Upper lobe of left lung (tissue), 6 donors: ENCODE measurements at regions not wholly inside any gene's neighbourhood (a gene's known extent, or its start where the extent isn't known, plus 50 kb on each side); places are given as distances from the start of the nearest gene placed in this dataset.
A peak's percentile ranks its signal among the peaks of the same experiment; 100 is the strongest.

Experiments
- ATAC-seq, 2 donors: fragments of 200-7000 bp; cut with Tn5 transposase; one replicate each; pipeline ENCODE4 v1.9.1; 2022; ENCODE audit warnings: mild to moderate bottlenecking in 2 of 2, moderate library complexity in 2 of 2; ENCODE audit not compliant: low FRiP score in 2 of 2
- DNase-seq, 2 donors: peaks; one replicate each; pipeline ENCODE4 v3.0.0-alpha.2; 2019 to 2020
- H3K27ac ChIP-seq, 4 donors: fragments of 200-600 bp; sonication (generic); one replicate each; pipeline ENCODE4 v1.5.1; 2016 to 2019
- H3K27me3 ChIP-seq, 4 donors: fragments of 200-600 bp; sonication (generic); one replicate each; pipeline ENCODE4 v1.5.1; 2017 to 2019
- H3K36me3 ChIP-seq, 4 donors: fragments of 200-600 bp; sonication (generic); one replicate each; pipeline ENCODE4 v1.5.1; 2016 to 2019
- H3K4me1 ChIP-seq, 4 donors: fragments of 200-600 bp; sonication (generic); one replicate each; pipeline ENCODE4 v1.5.1; 2018 to 2019
- H3K4me3 ChIP-seq, 4 donors: fragments of 200-600 bp; sonication (generic); one replicate each; pipeline ENCODE4 v1.5.1; 2017 to 2019; ENCODE audit warnings: mild to moderate bottlenecking in 2 of 4, moderate library complexity in 1 of 4
- H3K9me3 ChIP-seq, 4 donors: fragments of 200-600 bp; sonication (generic); one replicate each; pipeline ENCODE4 v1.5.1; 2018 to 2019
- CTCF ChIP-seq, 6 experiments: fragments of 450-650 bp in 4 of 6; fragments of 200-600 bp in 2 of 6; sonication (generic) in 2 of 6; IDR thresholded peaks; one replicate each; pipeline ENCODE4 v1.5.1; 2016 to 2019; ENCODE audit warnings: antibody characterized with exemption in 6 of 6
- EP300 ChIP-seq, 4 donors: sonication (generic); formaldehyde crosslinking; IDR thresholded peaks; one replicate each; pipeline ENCODE4 v1.5.1; 2017; ENCODE audit warnings: antibody characterized with exemption in 4 of 4, control low read depth in 2 of 4
- POLR2A ChIP-seq, 4 donors: fragments of 450-650 bp; IDR thresholded peaks; one replicate each; pipeline ENCODE4 v1.5.1; 2016 to 2017; ENCODE audit warnings: antibody characterized with exemption in 4 of 4, mild to moderate bottlenecking in 2 of 4
- POLR2AphosphoS5 ChIP-seq, 2 donors: sonication (generic); formaldehyde crosslinking; IDR thresholded peaks; one replicate each; pipeline ENCODE4 v1.5.1; 2017; ENCODE audit warnings: antibody characterized with exemption in 2 of 2
- WGBS, 2 donors: methylation state at CpG; one replicate each; pipeline ENCODE4 v1.1.5; 2017 to 2018; 5-methylcytosine and 5-hydroxymethylcytosine counted together
- donor health status: DM: no; HTN: no; CAD: no; lungs with moderate emphysema.
- donor health status: DM: no; HTN: yes; CAD: no; lungs with severe emphysema.

GRCh38 chr2:147688242-147688641 lies 156.6 kb upstream of the ACVR2A start:
- H3K4me1 ChIP-seq = no peaks in the 10 kb centered on the region
- no peaks in the 10 kb centered on the region for H3K36me3 ChIP-seq
- H3K27me3 ChIP-seq = no peaks in the 10 kb centered on the region
- TF ChIP-seq EP300 (IDR thresholded peaks at IDR 0.05) = no peak
- TF ChIP-seq POLR2A (IDR thresholded peaks at IDR 0.05) = no peak
- TF ChIP-seq POLR2AphosphoS5 (IDR thresholded peaks at IDR 0.05) = no peak
- no peak for TF ChIP-seq CTCF (IDR thresholded peaks at IDR 0.05)
- no peak overlapping the region for H3K27ac ChIP-seq
- ATAC-seq = peak in 1 of 2 donors; percentile 73
- no peaks in the 10 kb centered on the region for H3K9me3 ChIP-seq
- no peak for DNase-seq
- WGBS, 2 donors = 56 to 62% methylated on average over 1 of the region's 1 CpG
- no peak overlapping the region for H3K4me3 ChIP-seq

- 91% methylated on average over 17 of the region's 21 CpGs; no CpG with 5 or more reads in 1 of the 2 donors for WGBS, 2 donors
- H3K27ac ChIP-seq = no peak overlapping the region
- H3K27me3 ChIP-seq = no peaks in the 10 kb centered on the region
- peak in 1 of 2 donors; percentile 78 for DNase-seq
- H3K4me3 ChIP-seq = no peak overlapping the region
- no peaks in the 10 kb centered on the region for H3K9me3 ChIP-seq
- H3K36me3 ChIP-seq = no peaks in the 10 kb centered on the region
- H3K4me1 ChIP-seq = no peaks in the 10 kb centered on the region
- ATAC-seq = peak in 1 of 2 donors; percentile 35
- TF ChIP-seq POLR2A (IDR thresholded peaks at IDR 0.05) (no peak), POLR2AphosphoS5 (IDR thresholded peaks at IDR 0.05) (no peak), CTCF (IDR thresholded peaks at IDR 0.05) (no peak)
These were observed 158.5 kb upstream of the ACVR2A start for GRCh38 chr2:147686365-147686764.

- Histone ChIP-seq H3K27me3 (no peaks in the 10 kb centered on the region), H3K4me3 (no peak overlapping the region), H3K27ac (no peak overlapping the region), H3K9me3 (no peaks in the 10 kb centered on the region), H3K36me3 (no peaks in the 10 kb centered on the region), H3K4me1 (no peaks in the 10 kb centered on the region)
- 78 to 81% methylated on average over 3 to 4 of the region's 4 CpGs for WGBS, 2 donors
- DNase-seq (no peak), ATAC-seq (no peak)
- no peak for TF ChIP-seq EP300 (IDR thresholded peaks at IDR 0.05)
- no peak for TF ChIP-seq CTCF (IDR thresholded peaks at IDR 0.05)
- no peak for TF ChIP-seq POLR2A (IDR thresholded peaks at IDR 0.05)
- TF ChIP-seq POLR2AphosphoS5 (IDR thresholded peaks at IDR 0.05) = no peak
These were observed 159.9 kb upstream of the ACVR2A start for GRCh38 chr2:147684903-147685302.

GRCh38 chr2:147683380-147683779 lies 161.4 kb upstream of the ACVR2A start:
- H3K4me3 ChIP-seq = no peak overlapping the region
- TF ChIP-seq CTCF (IDR thresholded peaks at IDR 0.05) (no peak), POLR2A (IDR thresholded peaks at IDR 0.05) (no peak), EP300 (IDR thresholded peaks at IDR 0.05) (no peak)
- no peaks in the 10 kb centered on the region for H3K27me3 ChIP-seq
- H3K9me3 ChIP-seq = no peaks in the 10 kb centered on the region
- no peaks in the 10 kb centered on the region for H3K36me3 ChIP-seq
- ATAC-seq (no peak), DNase-seq (no peak)
- WGBS, 2 donors = 90 to 97% methylated on average over 2 of the region's 2 CpGs
- no peaks in the 10 kb centered on the region for H3K4me1 ChIP-seq
- no peak overlapping the region for H3K27ac ChIP-seq

GRCh38 chr2:147681093-147681492 lies 163.7 kb upstream of the ACVR2A start:
- H3K27me3 ChIP-seq = no peaks in the 10 kb centered on the region
- DNase-seq (no peak), ATAC-seq (no peak)
- H3K27ac ChIP-seq = no peak overlapping the region
- no peaks in the 10 kb centered on the region for H3K4me1 ChIP-seq
- no peak overlapping the region for H3K4me3 ChIP-seq
- no peaks in the 10 kb centered on the region for H3K36me3 ChIP-seq
- no peak for TF ChIP-seq POLR2AphosphoS5 (IDR thresholded peaks at IDR 0.05)
- no peak for TF ChIP-seq POLR2A (IDR thresholded peaks at IDR 0.05)
- no peak for TF ChIP-seq EP300 (IDR thresholded peaks at IDR 0.05)
- no peak for TF ChIP-seq CTCF (IDR thresholded peaks at IDR 0.05)
- H3K9me3 ChIP-seq = no peaks in the 10 kb centered on the region
